Uterus (tissue), 2 donors: ENCODE measurements at regions not wholly inside any gene's neighbourhood (a gene's known extent, or its start where the extent isn't known, plus 50 kb on each side); places are given as distances from the start of the nearest gene placed in this dataset.

ENCODE experiments used
- POLR2A ChIP-seq, 2 donors: fragments of 450-650 bp; IDR thresholded peaks; one replicate each; pipeline ENCODE4 v1.6.1; 2016; ENCODE audit warnings: antibody characterized with exemption in 2 of 2, mild to moderate bottlenecking in 1 of 2, moderate library complexity in 1 of 2
- TF ChIP-seq, protein P1 (sequence below), 4 experiments: fragments of 200-600 bp in 2 of 4; fragments of 450-650 bp in 2 of 4; sonication (generic) in 2 of 4; IDR thresholded peaks; one replicate each; pipeline ENCODE4 v1.5.1; 2016 to 2019; ENCODE audit warnings: antibody characterized with exemption in 4 of 4, mild to moderate bottlenecking in 2 of 4, moderate library complexity in 1 of 4

- TF ChIP-seq POLR2A (IDR thresholded peaks at IDR 0.05) = no peak
- TF ChIP-seq, protein P1, sequence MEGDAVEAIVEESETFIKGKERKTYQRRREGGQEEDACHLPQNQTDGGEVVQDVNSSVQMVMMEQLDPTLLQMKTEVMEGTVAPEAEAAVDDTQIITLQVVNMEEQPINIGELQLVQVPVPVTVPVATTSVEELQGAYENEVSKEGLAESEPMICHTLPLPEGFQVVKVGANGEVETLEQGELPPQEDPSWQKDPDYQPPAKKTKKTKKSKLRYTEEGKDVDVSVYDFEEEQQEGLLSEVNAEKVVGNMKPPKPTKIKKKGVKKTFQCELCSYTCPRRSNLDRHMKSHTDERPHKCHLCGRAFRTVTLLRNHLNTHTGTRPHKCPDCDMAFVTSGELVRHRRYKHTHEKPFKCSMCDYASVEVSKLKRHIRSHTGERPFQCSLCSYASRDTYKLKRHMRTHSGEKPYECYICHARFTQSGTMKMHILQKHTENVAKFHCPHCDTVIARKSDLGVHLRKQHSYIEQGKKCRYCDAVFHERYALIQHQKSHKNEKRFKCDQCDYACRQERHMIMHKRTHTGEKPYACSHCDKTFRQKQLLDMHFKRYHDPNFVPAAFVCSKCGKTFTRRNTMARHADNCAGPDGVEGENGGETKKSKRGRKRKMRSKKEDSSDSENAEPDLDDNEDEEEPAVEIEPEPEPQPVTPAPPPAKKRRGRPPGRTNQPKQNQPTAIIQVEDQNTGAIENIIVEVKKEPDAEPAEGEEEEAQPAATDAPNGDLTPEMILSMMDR (IDR thresholded peaks at IDR 0.05) = no peak
These were observed 79.5 kb upstream of the ZBED5 start for GRCh38 chr11:10937385-10937771.
